Glutamatergic neuron (in vitro differentiated cells): ENCODE measurements at regions not wholly inside any gene's neighbourhood (a gene's known extent, or its start where the extent isn't known, plus 50 kb on each side); places are given as distances from the start of the nearest gene placed in this dataset.

Source experiments
- DNase-seq: peaks from one replicate; pipeline ENCODE4 v3.0.0; 2022
- H3K27ac Mint-ChIP-seq: one replicate; pipeline ENCODE4 v1.8.0; 2020; ENCODE audit warnings: mild to moderate bottlenecking, mixed read lengths, inconsistent platforms; ENCODE audit not compliant: unreplicated experiment
- H3K27me3 Mint-ChIP-seq: one replicate; pipeline ENCODE4 v1.8.0; 2020; ENCODE audit warnings: mild to moderate bottlenecking, moderate library complexity, mixed read lengths, inconsistent platforms; ENCODE audit not compliant: unreplicated experiment
- H3K36me3 Mint-ChIP-seq: one replicate; pipeline ENCODE4 v1.8.0; 2020; ENCODE audit warnings: mild to moderate bottlenecking, mixed read lengths, inconsistent platforms; ENCODE audit not compliant: unreplicated experiment
- H3K4me1 Mint-ChIP-seq: one replicate; pipeline ENCODE4 v1.8.0; 2020; ENCODE audit warnings: mild to moderate bottlenecking, low read depth, mixed read lengths, inconsistent platforms; ENCODE audit not compliant: unreplicated experiment
- H3K4me3 Mint-ChIP-seq: one replicate; pipeline ENCODE4 v1.8.0; 2020; ENCODE audit warnings: mild to moderate bottlenecking, mixed read lengths, inconsistent platforms; ENCODE audit not compliant: unreplicated experiment
- H3K9me3 Mint-ChIP-seq: one replicate; pipeline ENCODE4 v1.8.0; 2020; ENCODE audit warnings: mild to moderate bottlenecking, moderate library complexity, mixed read lengths, inconsistent platforms; ENCODE audit not compliant: unreplicated experiment
- TF ChIP-seq, protein P1 (sequence below): fragments of 200-600 bp; sonication (generic); IDR thresholded peaks from one replicate; pipeline ENCODE4 v1.5.0; 2021; ENCODE audit not compliant: partially characterized antibody, unreplicated experiment

DNA sequence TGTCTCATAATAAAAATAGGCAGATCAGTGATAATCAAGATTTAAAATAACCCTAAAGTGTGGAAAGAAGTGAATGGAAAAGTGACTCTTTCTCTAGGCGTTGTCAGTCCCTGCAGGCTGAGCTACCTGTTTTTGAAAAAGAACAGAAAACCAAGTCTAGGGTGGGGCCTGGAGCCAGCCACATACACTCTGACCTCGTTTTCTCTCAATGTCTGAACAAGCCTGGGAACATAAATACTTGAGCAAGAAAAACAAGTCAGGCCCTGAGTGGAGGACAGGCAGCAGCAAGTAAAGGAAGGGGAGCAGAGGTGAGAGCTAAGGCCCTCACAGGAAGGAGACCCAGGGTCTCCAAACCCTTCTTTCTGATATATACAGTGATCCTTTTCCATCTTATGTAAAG lies 91.7 kb upstream of the HPF1 start:
- no peak for DNase-seq
- peaks cover 12% of the 10 kb centered on the region for H3K4me1 Mint-ChIP-seq
- no peaks in the 10 kb centered on the region for H3K9me3 Mint-ChIP-seq

DNA sequence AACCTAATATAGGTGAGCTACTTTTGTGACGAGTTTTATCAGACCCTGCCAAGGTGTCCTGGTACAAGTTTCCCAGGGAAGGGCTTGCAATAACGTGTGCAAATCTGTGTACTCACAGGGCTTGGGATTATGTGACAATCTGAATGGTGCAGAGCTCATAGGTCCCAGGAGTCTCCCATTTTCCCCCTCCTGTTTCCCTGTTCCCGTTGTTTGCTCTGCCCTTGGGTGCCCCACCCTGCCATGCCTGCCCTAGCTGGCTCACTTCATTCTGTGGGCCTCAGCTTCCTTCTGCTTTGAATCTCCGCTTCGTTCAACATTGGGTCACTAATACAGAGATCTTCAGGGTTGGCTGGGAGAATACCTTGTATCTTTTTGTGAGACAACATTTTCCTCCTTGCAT lies 90.3 kb upstream of the HPF1 start:
- Mint-ChIP-seq H3K27ac (no peak overlapping the region), H3K4me3 (no peak overlapping the region), H3K4me1 (peaks cover 12% of the 10 kb centered on the region), H3K36me3 (no peaks in the 10 kb centered on the region), H3K9me3 (no peaks in the 10 kb centered on the region), H3K27me3 (peaks cover 1% of the 10 kb centered on the region)
- TF ChIP-seq, protein P1, sequence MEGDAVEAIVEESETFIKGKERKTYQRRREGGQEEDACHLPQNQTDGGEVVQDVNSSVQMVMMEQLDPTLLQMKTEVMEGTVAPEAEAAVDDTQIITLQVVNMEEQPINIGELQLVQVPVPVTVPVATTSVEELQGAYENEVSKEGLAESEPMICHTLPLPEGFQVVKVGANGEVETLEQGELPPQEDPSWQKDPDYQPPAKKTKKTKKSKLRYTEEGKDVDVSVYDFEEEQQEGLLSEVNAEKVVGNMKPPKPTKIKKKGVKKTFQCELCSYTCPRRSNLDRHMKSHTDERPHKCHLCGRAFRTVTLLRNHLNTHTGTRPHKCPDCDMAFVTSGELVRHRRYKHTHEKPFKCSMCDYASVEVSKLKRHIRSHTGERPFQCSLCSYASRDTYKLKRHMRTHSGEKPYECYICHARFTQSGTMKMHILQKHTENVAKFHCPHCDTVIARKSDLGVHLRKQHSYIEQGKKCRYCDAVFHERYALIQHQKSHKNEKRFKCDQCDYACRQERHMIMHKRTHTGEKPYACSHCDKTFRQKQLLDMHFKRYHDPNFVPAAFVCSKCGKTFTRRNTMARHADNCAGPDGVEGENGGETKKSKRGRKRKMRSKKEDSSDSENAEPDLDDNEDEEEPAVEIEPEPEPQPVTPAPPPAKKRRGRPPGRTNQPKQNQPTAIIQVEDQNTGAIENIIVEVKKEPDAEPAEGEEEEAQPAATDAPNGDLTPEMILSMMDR = no peak
- DNase-seq = no peak

More for the DNA sequence above, 91.7 kb upstream of the HPF1 start:
- TF ChIP-seq, protein P1 = no peak
- Mint-ChIP-seq H3K27ac (no peak overlapping the region), H3K4me3 (no peak overlapping the region), H3K27me3 (no peaks in the 10 kb centered on the region), H3K36me3 (no peaks in the 10 kb centered on the region)

DNA sequence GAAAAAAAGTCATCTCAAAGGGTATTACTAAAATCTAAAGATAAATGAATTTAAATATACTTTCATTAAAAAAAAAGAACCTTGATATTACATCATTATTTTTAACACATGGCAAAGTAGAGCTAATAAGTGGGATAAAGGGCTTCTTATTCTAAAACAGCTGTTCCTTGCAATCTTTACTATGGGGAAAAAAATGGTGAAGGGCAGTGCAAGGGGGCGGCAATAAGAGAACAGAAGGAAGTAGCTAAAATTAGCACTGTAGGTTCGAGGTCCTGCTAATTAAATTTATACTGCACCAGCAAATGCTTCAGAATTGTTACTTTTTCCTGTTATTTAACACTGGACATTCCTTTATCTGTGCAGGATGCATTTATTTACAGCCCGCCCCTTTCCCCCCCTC lies 89.4 kb upstream of the HPF1 start:
- no peaks in the 10 kb centered on the region for H3K36me3 Mint-ChIP-seq
- H3K4me1 Mint-ChIP-seq = peaks cover 12% of the 10 kb centered on the region
- H3K27ac Mint-ChIP-seq = no peak overlapping the region
- H3K9me3 Mint-ChIP-seq = no peaks in the 10 kb centered on the region
- H3K27me3 Mint-ChIP-seq = peaks cover 1% of the 10 kb centered on the region
- no peak for DNase-seq
- no peak overlapping the region for H3K4me3 Mint-ChIP-seq
- TF ChIP-seq, protein P1 = no peak

DNA sequence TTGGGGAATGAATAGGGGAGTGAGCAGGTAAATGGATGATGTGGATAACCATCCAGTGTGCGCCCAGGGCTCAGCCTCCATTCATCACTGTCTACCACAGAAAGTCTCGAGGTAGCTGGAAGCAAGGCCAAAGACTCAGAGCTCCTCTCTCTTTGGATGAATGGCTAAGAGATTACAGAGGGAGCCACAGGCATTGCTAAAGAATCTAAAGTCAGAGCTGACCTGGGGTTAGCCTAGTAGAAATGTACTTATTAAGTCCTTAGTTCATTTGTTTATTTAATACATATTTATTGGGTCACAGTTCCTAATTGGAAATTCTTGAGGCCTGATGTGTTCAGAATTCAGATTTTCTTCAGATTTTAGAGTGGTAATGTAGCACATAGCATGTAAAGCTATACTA lies 88.7 kb upstream of the HPF1 start:
- Mint-ChIP-seq H3K4me3 (no peak overlapping the region), H3K4me1 (peaks cover 16% of the 10 kb centered on the region), H3K27ac (no peak overlapping the region), H3K27me3 (peaks cover 1% of the 10 kb centered on the region), H3K9me3 (no peaks in the 10 kb centered on the region), H3K36me3 (no peaks in the 10 kb centered on the region)
- no peak for DNase-seq
- TF ChIP-seq, protein P1 = no peak

DNA sequence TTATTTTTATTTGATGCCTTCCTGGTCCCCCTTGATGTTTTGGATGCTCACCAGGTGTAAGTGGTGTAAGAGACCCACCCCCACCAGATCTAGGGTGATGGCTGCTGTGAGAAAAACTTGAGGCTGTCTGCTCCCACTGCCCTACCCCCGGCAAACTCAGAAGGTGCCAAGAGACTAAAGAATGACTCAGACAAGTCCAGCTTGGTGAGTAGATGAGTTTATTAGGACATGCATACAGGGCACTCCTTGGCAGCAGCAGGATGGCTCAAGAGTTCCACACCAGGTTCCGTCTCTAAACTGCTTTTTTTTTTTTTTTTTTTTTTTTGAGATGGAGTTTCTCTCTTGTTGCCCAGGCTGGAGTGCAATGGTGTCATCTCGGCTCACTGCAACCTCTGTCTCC lies 84.0 kb upstream of the HPF1 start:
- DNase-seq = no peak
- Mint-ChIP-seq H3K27ac (no peak overlapping the region), H3K4me3 (no peak overlapping the region), H3K36me3 (no peaks in the 10 kb centered on the region), H3K27me3 (peaks cover 3% of the 10 kb centered on the region), H3K9me3 (no peaks in the 10 kb centered on the region), H3K4me1 (peaks cover 11% of the 10 kb centered on the region)
- TF ChIP-seq, protein P1 = no peak
